CD4-positive, alpha-beta T cell treated with Interleukin-12 subunit alpha and Interleukin-12 subunit beta, for 1 hour (primary cell): ENCODE measurements at regions not wholly inside any gene's neighbourhood (a gene's known extent, or its start where the extent isn't known, plus 50 kb on each side); places are given as distances from the start of the nearest gene placed in this dataset.

Experiments
- DNase-seq: peaks from one replicate; pipeline ENCODE4 v3.0.0-alpha.2; 2020

GRCh38 chr4:38606587-38606905 is 57.5 kb upstream of the KLF3 start:
- DNase-seq, result no peak

GRCh38 chr4:38609614-38610013 is 54.4 kb upstream of the KLF3 start:
- DNase-seq, result no peak

- no peak for DNase-seq
Measured at GRCh38 chr4:38610521-38610920, 53.5 kb upstream of the KLF3 start.

- no peak for DNase-seq
Measured at GRCh38 chr4:38610966-38611431, 53.0 kb upstream of the KLF3 start.

GRCh38 chr4:38611676-38612075 is 52.3 kb upstream of the KLF3 start:
- no peak for DNase-seq

- DNase-seq, result no peak
Measured at GRCh38 chr4:38612646-38613414, 51.2 kb upstream of the KLF3 start.
